ENCODE measurements at regions not wholly inside any gene's neighbourhood (a gene's known extent, or its start where the extent isn't known, plus 50 kb on each side); places are given as distances from the start of the nearest gene placed in this dataset.

DNA sequence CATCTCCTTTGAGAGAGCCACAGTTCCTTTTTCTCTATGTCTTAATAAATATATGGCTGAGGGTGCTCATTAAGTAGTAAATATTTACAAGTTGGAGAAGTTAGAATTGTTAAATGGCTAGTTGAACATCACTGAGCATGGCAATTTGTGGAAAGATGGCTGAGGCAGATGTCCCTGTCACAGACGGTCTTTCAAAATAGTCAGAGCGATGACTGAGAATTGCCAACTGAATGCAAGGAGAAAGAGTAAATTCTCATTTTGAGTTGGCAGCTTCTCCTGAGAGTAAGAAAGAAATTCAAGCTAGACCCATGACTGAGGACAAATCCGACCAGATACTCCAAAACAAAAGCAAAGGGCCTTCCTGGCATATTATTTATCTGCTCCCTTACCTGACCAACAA lies 617.9 kb downstream of the KCTD16 start:
- TF ChIP-seq, protein P1, sequence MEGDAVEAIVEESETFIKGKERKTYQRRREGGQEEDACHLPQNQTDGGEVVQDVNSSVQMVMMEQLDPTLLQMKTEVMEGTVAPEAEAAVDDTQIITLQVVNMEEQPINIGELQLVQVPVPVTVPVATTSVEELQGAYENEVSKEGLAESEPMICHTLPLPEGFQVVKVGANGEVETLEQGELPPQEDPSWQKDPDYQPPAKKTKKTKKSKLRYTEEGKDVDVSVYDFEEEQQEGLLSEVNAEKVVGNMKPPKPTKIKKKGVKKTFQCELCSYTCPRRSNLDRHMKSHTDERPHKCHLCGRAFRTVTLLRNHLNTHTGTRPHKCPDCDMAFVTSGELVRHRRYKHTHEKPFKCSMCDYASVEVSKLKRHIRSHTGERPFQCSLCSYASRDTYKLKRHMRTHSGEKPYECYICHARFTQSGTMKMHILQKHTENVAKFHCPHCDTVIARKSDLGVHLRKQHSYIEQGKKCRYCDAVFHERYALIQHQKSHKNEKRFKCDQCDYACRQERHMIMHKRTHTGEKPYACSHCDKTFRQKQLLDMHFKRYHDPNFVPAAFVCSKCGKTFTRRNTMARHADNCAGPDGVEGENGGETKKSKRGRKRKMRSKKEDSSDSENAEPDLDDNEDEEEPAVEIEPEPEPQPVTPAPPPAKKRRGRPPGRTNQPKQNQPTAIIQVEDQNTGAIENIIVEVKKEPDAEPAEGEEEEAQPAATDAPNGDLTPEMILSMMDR (CRISPR knock-in tag; IDR thresholded peaks at IDR 0.05): no peak
- no peak for TF ChIP-seq KLF16 (CRISPR knock-in tag; IDR thresholded peaks at IDR 0.05)

Measured in HepG2 (cell line).